ENCODE measurements at regions not wholly inside any gene's neighbourhood (a gene's known extent, or its start where the extent isn't known, plus 50 kb on each side); places are given as distances from the start of the nearest gene placed in this dataset.

DNA sequence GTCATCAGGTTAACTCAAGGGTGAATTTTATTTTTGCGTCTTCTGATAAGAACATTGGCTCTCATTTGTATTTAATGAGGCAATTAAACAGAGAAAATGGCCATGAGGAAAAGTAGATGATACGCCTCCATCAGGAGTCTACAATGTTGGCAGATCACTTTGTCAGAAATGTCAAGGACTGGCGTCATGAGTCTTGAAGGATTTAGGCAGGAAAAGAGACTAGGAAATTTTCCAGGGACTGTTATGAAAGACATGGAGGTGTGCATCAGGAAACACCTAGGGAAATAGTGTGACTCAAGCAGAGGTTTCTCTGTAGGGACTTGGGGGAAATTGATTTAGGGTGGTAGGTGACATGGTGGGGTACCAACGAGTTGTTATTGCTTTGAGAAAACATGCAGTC lies 53.4 kb upstream of the SLC35B4 start:
- Histone ChIP-seq H2AFZ (no peak overlapping the region), H3K27me3 (ENCODE audit: control insufficient read depth, insufficient read depth, low read length) (no peaks in the 10 kb centered on the region), H3K27ac (no peak overlapping the region), H3K4me1 (no peaks in the 10 kb centered on the region), H3K79me2 (no peaks in the 10 kb centered on the region), H3K4me3 (ENCODE audit: low read depth, low read length) (no peak overlapping the region), H3K4me2 (ENCODE audit: low read length) (no peak overlapping the region), H3K9me3 (ENCODE audit: control insufficient read depth, low read length) (no peaks in the 10 kb centered on the region), H3K36me3 (ENCODE audit: control insufficient read depth, insufficient read depth, low read length) (no peaks in the 10 kb centered on the region), H3K9ac (no peak overlapping the region)
- TF ChIP-seq, protein P1, sequence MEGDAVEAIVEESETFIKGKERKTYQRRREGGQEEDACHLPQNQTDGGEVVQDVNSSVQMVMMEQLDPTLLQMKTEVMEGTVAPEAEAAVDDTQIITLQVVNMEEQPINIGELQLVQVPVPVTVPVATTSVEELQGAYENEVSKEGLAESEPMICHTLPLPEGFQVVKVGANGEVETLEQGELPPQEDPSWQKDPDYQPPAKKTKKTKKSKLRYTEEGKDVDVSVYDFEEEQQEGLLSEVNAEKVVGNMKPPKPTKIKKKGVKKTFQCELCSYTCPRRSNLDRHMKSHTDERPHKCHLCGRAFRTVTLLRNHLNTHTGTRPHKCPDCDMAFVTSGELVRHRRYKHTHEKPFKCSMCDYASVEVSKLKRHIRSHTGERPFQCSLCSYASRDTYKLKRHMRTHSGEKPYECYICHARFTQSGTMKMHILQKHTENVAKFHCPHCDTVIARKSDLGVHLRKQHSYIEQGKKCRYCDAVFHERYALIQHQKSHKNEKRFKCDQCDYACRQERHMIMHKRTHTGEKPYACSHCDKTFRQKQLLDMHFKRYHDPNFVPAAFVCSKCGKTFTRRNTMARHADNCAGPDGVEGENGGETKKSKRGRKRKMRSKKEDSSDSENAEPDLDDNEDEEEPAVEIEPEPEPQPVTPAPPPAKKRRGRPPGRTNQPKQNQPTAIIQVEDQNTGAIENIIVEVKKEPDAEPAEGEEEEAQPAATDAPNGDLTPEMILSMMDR (IDR thresholded peaks at IDR 0.05) = no peak

DNA sequence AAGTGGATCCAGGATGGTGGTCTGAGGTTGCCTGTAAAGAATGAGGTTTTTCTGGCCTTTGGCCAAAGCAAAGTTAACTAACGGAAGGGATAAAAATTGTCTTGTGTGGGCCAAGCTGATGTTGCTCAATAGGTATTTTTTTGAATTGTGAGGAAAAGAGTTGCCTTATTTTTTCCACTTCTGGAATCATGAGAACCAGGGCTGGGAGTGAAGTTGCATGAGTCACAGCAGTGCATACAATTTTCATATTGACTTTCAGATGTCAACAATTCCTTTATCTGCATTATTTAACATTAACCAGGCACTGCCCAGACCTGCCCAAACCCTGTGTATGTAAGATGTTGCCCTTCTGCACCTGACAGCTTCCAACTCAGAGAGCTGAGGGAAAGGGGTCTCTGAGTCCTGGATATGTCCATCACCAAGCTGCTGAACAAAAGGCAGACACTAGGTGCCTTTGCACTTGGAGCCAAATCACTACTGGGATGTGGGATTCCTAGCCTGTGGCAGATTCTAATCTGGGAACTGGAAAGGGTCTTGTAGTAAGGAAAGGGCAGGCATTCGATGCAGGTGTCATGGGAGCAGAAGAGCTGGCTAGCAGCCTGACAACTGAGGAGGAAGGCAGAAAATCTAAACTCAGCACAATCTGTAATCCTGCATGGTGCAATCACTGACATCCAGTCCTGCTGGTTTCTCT lies 52.3 kb upstream of the SLC35B4 start:
- H2AFZ ChIP-seq = peak overlapping the region; percentile 4
- TF ChIP-seq, protein P1 (IDR thresholded peaks at IDR 0.05) = no peak
- H3K4me3 ChIP-seq (ENCODE audit: low read depth, low read length) = no peak overlapping the region
- H3K36me3 ChIP-seq (ENCODE audit: control insufficient read depth, insufficient read depth, low read length) = no peaks in the 10 kb centered on the region
- H3K9ac ChIP-seq = no peak overlapping the region
- no peaks in the 10 kb centered on the region for H3K27me3 ChIP-seq (ENCODE audit: control insufficient read depth, insufficient read depth, low read length)
- H3K9me3 ChIP-seq (ENCODE audit: control insufficient read depth, low read length) = no peaks in the 10 kb centered on the region
- H3K27ac ChIP-seq = no peak overlapping the region
- H3K4me1 ChIP-seq = no peaks in the 10 kb centered on the region
- H3K4me2 ChIP-seq (ENCODE audit: low read length) = no peak overlapping the region
- no peaks in the 10 kb centered on the region for H3K79me2 ChIP-seq

DNA sequence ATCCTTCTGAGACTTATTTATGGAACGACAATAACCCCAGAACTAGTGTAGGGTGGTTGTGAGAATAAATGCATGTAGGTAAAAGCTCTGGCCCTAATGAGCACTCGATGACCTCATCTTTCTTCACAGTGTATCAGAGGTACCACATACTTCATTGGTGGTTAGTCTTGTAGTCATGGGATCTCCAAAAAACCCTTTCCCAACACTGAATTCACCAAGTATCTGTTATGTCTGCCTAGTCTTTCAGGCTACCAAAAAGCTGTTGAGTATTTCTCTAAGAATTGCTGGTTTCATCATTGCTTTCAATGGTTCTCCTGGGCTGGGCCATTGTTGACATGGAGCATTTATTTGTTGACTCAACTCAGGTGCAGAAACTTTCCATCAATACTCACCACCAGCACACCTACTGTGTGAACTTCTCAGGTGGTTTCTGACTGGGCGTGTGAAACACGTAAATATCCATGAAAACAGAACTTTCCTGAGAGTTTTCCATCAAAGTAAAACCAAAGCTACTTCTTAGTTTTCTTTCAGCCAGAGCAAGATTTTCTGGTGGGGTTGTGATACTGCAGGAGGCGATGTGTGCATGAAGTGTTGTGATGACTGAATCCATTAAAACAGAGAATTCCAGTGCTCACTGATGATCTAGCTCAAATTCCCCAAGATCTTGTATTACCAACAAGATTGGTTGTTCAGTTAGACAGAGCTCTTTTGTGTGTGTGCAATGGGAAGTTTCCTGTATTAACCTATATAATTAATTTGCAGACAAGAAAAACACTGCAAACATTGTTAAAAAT lies 51.4 kb upstream of the SLC35B4 start:
- TF ChIP-seq, protein P1 (IDR thresholded peaks at IDR 0.05) = no peak
- no peak overlapping the region for H3K4me2 ChIP-seq (ENCODE audit: low read length)
- H3K27me3 ChIP-seq (ENCODE audit: control insufficient read depth, insufficient read depth, low read length) = no peaks in the 10 kb centered on the region
- H2AFZ ChIP-seq = no peak overlapping the region
- no peaks in the 10 kb centered on the region for H3K4me1 ChIP-seq
- no peaks in the 10 kb centered on the region for H3K79me2 ChIP-seq
- no peak overlapping the region for H3K9ac ChIP-seq
- H3K9me3 ChIP-seq (ENCODE audit: control insufficient read depth, low read length) = no peaks in the 10 kb centered on the region
- no peaks in the 10 kb centered on the region for H3K36me3 ChIP-seq (ENCODE audit: control insufficient read depth, insufficient read depth, low read length)
- no peak overlapping the region for H3K27ac ChIP-seq
- no peak overlapping the region for H3K4me3 ChIP-seq (ENCODE audit: low read depth, low read length)
